Tibial nerve (tissue), 4 donors: ENCODE measurements at regions not wholly inside any gene's neighbourhood (a gene's known extent, or its start where the extent isn't known, plus 50 kb on each side); places are given as distances from the start of the nearest gene placed in this dataset.
A peak's percentile ranks its signal among the peaks of the same experiment; 100 is the strongest.

Source experiments
- DNase-seq, 2 donors: peaks; one replicate each; pipeline ENCODE4 v3.0.0-alpha.2; 2019; ENCODE audit warnings: low spot score in 2 of 2
- H3K27ac ChIP-seq, 4 donors: fragments of 200-600 bp; sonication (generic) in 3 of 4; one replicate each; pipeline ENCODE4 v1.5.1; 2017 to 2019; ENCODE audit warnings: mild to moderate bottlenecking in 1 of 4
- H3K27me3 ChIP-seq, 2 donors: fragments of 200-600 bp; sonication (generic) in 1 of 2; one replicate each; pipeline versions ENCODE4 v1.5.1 to v1.6.0; 2017 to 2019
- H3K36me3 ChIP-seq, 3 donors: fragments of 200-600 bp; sonication (generic); one replicate each; pipeline ENCODE4 v1.5.1; 2018 to 2019
- H3K4me1 ChIP-seq, 4 donors: fragments of 200-600 bp; sonication (generic) in 3 of 4; one replicate each; pipeline ENCODE4 v1.5.1; 2017 to 2019
- H3K4me3 ChIP-seq, 4 donors: fragments of 200-600 bp; sonication (generic) in 3 of 4; one replicate each; pipeline ENCODE4 v1.5.1; 2017 to 2019; ENCODE audit warnings: mild to moderate bottlenecking in 1 of 4, moderate library complexity in 1 of 4
- H3K9me3 ChIP-seq, 4 donors: fragments of 200-600 bp; sonication (generic) in 3 of 4; one replicate each; pipeline ENCODE4 v1.5.1; 2017 to 2019
- EP300 ChIP-seq, 2 donors: sonication (generic); formaldehyde crosslinking; IDR thresholded peaks; one replicate each; pipeline ENCODE4 v1.6.1; 2017; ENCODE audit warnings: antibody characterized with exemption in 2 of 2, mild to moderate bottlenecking in 1 of 2
- POLR2A ChIP-seq, 2 donors: fragments of 450-650 bp; IDR thresholded peaks; one replicate each; pipeline ENCODE4 v1.6.1; 2017; ENCODE audit warnings: antibody characterized with exemption in 2 of 2, mild to moderate bottlenecking in 2 of 2, moderate library complexity in 2 of 2
- WGBS, 2 donors: methylation state at CpG; one replicate each; pipeline ENCODE4 v1.1.5; 2018; 5-methylcytosine and 5-hydroxymethylcytosine counted together
- TF ChIP-seq, protein P1 (sequence below), 5 experiments: fragments of 200-600 bp in 3 of 5; fragments of 450-650 bp in 2 of 5; sonication (generic) in 3 of 5; IDR thresholded peaks; one replicate each; pipeline ENCODE4 v1.5.1; 2016 to 2019; ENCODE audit warnings: antibody characterized with exemption in 5 of 5, mild to moderate bottlenecking in 3 of 5, moderate library complexity in 2 of 5

DNA sequence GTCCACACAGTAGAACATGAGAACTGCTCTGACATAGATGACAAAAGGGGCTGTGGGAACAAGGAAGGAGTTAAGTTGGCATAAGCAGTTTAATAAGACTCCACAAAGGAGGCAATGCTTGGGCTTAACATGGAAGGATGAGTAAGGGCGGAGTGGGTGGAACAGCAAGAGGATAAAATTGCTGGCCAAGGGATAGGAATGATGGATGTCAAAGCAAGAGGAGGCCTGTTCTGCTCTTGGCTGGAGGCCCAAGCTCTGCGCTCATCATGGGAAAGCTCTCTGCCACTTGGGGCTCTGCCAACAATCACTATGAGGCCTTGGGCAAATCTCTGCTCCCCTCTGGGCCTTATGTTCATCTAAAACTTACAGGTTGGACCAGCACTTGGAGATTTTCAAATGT, 98.3 kb upstream of the CAMK1G start:
- TF ChIP-seq, protein P1, sequence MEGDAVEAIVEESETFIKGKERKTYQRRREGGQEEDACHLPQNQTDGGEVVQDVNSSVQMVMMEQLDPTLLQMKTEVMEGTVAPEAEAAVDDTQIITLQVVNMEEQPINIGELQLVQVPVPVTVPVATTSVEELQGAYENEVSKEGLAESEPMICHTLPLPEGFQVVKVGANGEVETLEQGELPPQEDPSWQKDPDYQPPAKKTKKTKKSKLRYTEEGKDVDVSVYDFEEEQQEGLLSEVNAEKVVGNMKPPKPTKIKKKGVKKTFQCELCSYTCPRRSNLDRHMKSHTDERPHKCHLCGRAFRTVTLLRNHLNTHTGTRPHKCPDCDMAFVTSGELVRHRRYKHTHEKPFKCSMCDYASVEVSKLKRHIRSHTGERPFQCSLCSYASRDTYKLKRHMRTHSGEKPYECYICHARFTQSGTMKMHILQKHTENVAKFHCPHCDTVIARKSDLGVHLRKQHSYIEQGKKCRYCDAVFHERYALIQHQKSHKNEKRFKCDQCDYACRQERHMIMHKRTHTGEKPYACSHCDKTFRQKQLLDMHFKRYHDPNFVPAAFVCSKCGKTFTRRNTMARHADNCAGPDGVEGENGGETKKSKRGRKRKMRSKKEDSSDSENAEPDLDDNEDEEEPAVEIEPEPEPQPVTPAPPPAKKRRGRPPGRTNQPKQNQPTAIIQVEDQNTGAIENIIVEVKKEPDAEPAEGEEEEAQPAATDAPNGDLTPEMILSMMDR (IDR thresholded peaks at IDR 0.05): no peak
- TF ChIP-seq POLR2A (IDR thresholded peaks at IDR 0.05) (no peak), EP300 (IDR thresholded peaks at IDR 0.05) (no peak)
- Histone ChIP-seq H3K4me3 (no peak overlapping the region), H3K36me3 (no peaks in the 10 kb centered on the region), H3K9me3 (no peaks in the 10 kb centered on the region), H3K27ac (no peak overlapping the region), H3K27me3 (no peaks in the 10 kb centered on the region), H3K4me1 (no peaks in the 10 kb centered on the region)
- DNase-seq: no peak
- WGBS, 2 donors: 49% methylated on average over 2 of the region's 2 CpGs

DNA sequence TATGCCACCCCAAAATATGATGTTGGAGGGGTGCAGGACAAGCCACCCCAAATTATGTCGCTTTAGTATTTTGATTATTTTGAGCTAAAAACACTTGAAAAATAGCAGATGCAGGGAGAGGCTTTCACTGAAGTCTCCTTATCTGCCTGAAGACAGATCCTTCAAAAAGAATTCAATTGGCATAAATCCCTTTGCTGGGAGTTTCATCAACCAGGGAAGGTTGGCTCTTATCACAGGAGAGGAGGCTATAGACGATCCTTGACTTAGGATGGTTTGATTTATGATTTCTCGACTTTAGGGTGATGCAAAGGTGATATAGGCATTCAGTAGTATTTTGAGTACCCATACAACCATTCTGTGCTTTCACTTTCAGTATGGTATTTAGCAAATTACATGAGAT, 97.8 kb upstream of the CAMK1G start:
- H3K27me3 ChIP-seq: no peaks in the 10 kb centered on the region
- TF ChIP-seq EP300 (IDR thresholded peaks at IDR 0.05) (no peak), POLR2A (IDR thresholded peaks at IDR 0.05) (no peak)
- TF ChIP-seq, protein P1 (IDR thresholded peaks at IDR 0.05): no peak
- no peaks in the 10 kb centered on the region for H3K4me1 ChIP-seq
- H3K27ac ChIP-seq: no peak overlapping the region
- no peak for DNase-seq
- no peaks in the 10 kb centered on the region for H3K9me3 ChIP-seq
- WGBS, 2 donors: 85 to 93% methylated on average over 3 of the region's 3 CpGs
- no peak overlapping the region for H3K4me3 ChIP-seq
- no peaks in the 10 kb centered on the region for H3K36me3 ChIP-seq

DNA sequence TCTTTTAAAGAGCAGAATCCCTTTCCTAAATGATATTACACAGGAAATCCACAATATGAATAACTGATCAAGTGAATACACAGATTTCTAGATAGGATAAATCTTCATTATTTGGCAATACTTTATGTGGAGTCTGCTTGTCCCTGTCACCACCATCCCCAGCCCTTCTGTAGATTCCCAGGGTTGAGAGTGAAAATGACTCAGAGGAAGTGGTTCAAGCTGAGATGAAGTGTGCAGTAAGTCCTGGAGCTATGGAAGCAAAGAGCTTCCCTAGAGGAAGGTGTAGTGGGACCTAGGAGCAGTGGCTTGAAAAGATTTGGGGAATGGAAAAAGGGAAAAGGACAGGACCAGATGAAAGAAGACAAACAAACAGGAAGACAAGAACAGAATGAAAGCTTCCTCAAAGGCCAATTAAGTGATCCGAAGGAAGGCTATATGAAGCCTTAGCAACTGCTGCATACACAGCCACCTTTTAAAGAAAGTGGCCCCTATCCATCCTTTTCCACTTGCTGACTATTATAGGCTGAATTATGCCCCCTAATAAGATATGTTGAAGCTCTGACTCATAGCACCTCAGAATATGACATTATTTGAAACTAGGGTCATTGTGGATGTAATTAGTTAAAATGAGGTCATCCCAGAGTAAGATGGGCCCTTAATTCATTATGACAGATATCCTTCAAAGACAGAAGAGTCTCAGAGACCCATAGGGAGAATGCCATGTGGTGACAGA, 96.5 kb upstream of the CAMK1G start:
- no peak overlapping the region for H3K27ac ChIP-seq
- H3K36me3 ChIP-seq: no peaks in the 10 kb centered on the region
- H3K4me1 ChIP-seq: no peaks in the 10 kb centered on the region
- TF ChIP-seq, protein P1 (IDR thresholded peaks at IDR 0.05): no peak
- TF ChIP-seq EP300 (IDR thresholded peaks at IDR 0.05): no peak
- no peak for TF ChIP-seq POLR2A (IDR thresholded peaks at IDR 0.05)
- H3K27me3 ChIP-seq: no peaks in the 10 kb centered on the region
- no peaks in the 10 kb centered on the region for H3K9me3 ChIP-seq
- no peak overlapping the region for H3K4me3 ChIP-seq
- WGBS, 2 donors: 86 to 87% methylated on average over 1 of the region's 1 CpG
- no peak for DNase-seq

DNA sequence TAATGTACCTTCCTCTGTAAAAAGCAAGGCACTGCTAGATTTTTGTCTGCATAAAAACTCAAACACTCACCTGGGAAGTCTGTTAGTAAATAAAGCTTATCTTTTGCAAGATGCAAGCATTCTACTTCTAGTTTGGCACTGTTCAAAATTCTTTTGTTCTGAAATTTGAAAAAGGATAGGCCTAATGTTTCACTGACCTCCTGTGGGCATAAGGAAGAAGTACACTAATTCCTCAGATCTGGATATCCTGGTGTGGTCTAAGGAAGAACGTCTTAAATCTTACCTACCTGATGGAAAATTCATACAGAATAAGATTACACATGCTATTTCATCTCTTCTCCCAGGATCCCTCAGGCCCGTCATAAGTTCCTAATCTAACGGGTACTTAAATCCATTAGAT, 93.5 kb upstream of the CAMK1G start:
- H3K4me1 ChIP-seq: no peaks in the 10 kb centered on the region

DNA sequence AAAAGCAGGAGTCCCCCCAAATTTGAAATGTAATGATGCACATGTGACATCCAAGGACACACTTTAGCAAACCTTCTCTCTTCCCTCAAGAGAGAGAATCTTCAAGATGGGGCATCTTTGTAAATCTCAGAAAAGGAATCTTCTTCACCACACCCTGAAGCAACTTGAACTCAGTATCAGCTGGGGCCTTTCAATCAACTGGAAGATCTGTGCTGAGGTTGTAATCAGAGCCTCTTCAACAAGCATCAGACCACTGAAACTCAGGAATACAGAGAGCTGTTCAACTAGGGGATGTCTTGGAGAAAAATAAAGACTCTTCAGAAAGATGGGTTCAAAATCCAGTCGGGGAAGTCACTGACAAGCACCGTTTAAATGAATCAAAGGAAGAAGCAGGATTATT, 92.5 kb upstream of the CAMK1G start:
- TF ChIP-seq, protein P1 (IDR thresholded peaks at IDR 0.05): no peak
- TF ChIP-seq POLR2A (IDR thresholded peaks at IDR 0.05) (no peak), EP300 (IDR thresholded peaks at IDR 0.05) (no peak)
- Histone ChIP-seq H3K9me3 (peaks cover 0 to 3% (median 0%) of the 10 kb centered on the region in 4 donors), H3K36me3 (no peaks in the 10 kb centered on the region), H3K27me3 (no peaks in the 10 kb centered on the region), H3K27ac (no peak overlapping the region), H3K4me1 (no peaks in the 10 kb centered on the region), H3K4me3 (no peak overlapping the region)
- WGBS, 2 donors: 83 to 90% methylated on average over 2 of the region's 2 CpGs
- no peak for DNase-seq

More for the DNA sequence above, 93.5 kb upstream of the CAMK1G start:
- 69 to 70% methylated on average over 3 of the region's 3 CpGs for WGBS, 2 donors
- no peak for DNase-seq
- Histone ChIP-seq H3K36me3 (no peaks in the 10 kb centered on the region), H3K4me3 (no peak overlapping the region), H3K27ac (no peak overlapping the region), H3K27me3 (no peaks in the 10 kb centered on the region), H3K9me3 (no peaks in the 10 kb centered on the region)
- TF ChIP-seq POLR2A (IDR thresholded peaks at IDR 0.05): no peak
- TF ChIP-seq, protein P1 (IDR thresholded peaks at IDR 0.05): peak in 1 of 5 experiments; percentile 8
